ENCODE measurements at regions not wholly inside any gene's neighbourhood (a gene's known extent, or its start where the extent isn't known, plus 50 kb on each side); places are given as distances from the start of the nearest gene placed in this dataset.

- Histone ChIP-seq H3K4me3 (no peak overlapping the region), H3K27me3 (no peaks in the 10 kb centered on the region), H3K27ac (no peak overlapping the region), H3K36me3 (no peaks in the 10 kb centered on the region), H3K4me1 (no peaks in the 10 kb centered on the region), H3K9me3 (no peaks in the 10 kb centered on the region)
- intact Hi-C loops (cut with DNase I), result no loop called here
- no peak for TF ChIP-seq CTCF (IDR thresholded peaks at IDR 0.05)
- ATAC-seq (no peak), DNase-seq (no peak)
These were observed 104.5 kb upstream of the LNX1 start for GRCh38 chr4:53695540-53696463.

- Histone ChIP-seq H3K4me3 (no peak overlapping the region), H3K36me3 (no peaks in the 10 kb centered on the region), H3K27me3 (no peaks in the 10 kb centered on the region), H3K27ac (no peak overlapping the region), H3K4me1 (no peaks in the 10 kb centered on the region), H3K9me3 (no peaks in the 10 kb centered on the region)
- intact Hi-C loops (cut with DNase I), result no loop called here
- DNase-seq (no peak), ATAC-seq (no peak)
- TF ChIP-seq CTCF (IDR thresholded peaks at IDR 0.05), result no peak
These were observed 103.4 kb upstream of the LNX1 start for GRCh38 chr4:53694666-53695065.

- H3K36me3 ChIP-seq, result no peaks in the 10 kb centered on the region
- intact Hi-C loops (cut with DNase I), result no loop called here
- H3K27me3 ChIP-seq, result no peaks in the 10 kb centered on the region
- no peaks in the 10 kb centered on the region for H3K9me3 ChIP-seq
- no peaks in the 10 kb centered on the region for H3K4me1 ChIP-seq
- no peak for TF ChIP-seq CTCF (IDR thresholded peaks at IDR 0.05)
- DNase-seq (no peak), ATAC-seq (no peak)
- no peak overlapping the region for H3K4me3 ChIP-seq
- H3K27ac ChIP-seq, result no peak overlapping the region
These were observed 102.6 kb upstream of the LNX1 start for GRCh38 chr4:53693909-53694308.

DNA sequence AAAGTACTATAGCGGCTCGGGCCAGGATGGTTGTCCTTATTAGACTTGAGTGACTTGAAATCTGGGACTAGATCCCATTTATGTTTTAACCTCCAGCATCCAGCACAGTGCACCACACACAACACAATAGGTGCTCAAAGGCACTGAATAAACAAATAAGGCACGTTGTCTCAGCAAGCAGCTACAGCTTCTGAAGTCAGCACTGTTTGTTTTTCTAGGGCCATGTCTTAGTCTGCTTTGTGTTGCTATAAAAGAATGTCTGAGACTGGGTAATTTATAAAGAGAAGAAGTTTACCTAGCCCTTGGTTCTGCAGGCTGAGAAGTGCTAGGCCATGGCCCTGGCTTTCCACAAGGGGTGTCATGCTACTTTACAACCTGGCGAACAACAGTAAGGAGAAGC lies 102.1 kb upstream of the LNX1 start:
- no peaks in the 10 kb centered on the region for H3K9me3 ChIP-seq
- DNase-seq, result no peak
- no peaks in the 10 kb centered on the region for H3K36me3 ChIP-seq
- H3K4me1 ChIP-seq, result no peaks in the 10 kb centered on the region
- intact Hi-C loops (cut with DNase I), result no loop called here
- no peak overlapping the region for H3K4me3 ChIP-seq
- TF ChIP-seq CTCF (IDR thresholded peaks at IDR 0.05), result no peak
- ATAC-seq, result no peak
- H3K27ac ChIP-seq, result no peak overlapping the region
- no peaks in the 10 kb centered on the region for H3K27me3 ChIP-seq

GRCh38 chr4:53688186-53688790 lies 97.0 kb upstream of the LNX1 start:
- no peak overlapping the region for H3K4me3 ChIP-seq
- no peaks in the 10 kb centered on the region for H3K9me3 ChIP-seq
- no peaks in the 10 kb centered on the region for H3K4me1 ChIP-seq
- no peaks in the 10 kb centered on the region for H3K27me3 ChIP-seq
- intact Hi-C loops (cut with DNase I), result no loop called here
- no peaks in the 10 kb centered on the region for H3K36me3 ChIP-seq
- TF ChIP-seq CTCF (IDR thresholded peaks at IDR 0.05), result no peak
- H3K27ac ChIP-seq, result no peak overlapping the region
- DNase-seq (no peak), ATAC-seq (no peak)

All from upper lobe of right lung (tissue), 1 donor.